ENCODE measurements at regions not wholly inside any gene's neighbourhood (a gene's known extent, or its start where the extent isn't known, plus 50 kb on each side); places are given as distances from the start of the nearest gene placed in this dataset.

- TF ChIP-seq, protein P1, sequence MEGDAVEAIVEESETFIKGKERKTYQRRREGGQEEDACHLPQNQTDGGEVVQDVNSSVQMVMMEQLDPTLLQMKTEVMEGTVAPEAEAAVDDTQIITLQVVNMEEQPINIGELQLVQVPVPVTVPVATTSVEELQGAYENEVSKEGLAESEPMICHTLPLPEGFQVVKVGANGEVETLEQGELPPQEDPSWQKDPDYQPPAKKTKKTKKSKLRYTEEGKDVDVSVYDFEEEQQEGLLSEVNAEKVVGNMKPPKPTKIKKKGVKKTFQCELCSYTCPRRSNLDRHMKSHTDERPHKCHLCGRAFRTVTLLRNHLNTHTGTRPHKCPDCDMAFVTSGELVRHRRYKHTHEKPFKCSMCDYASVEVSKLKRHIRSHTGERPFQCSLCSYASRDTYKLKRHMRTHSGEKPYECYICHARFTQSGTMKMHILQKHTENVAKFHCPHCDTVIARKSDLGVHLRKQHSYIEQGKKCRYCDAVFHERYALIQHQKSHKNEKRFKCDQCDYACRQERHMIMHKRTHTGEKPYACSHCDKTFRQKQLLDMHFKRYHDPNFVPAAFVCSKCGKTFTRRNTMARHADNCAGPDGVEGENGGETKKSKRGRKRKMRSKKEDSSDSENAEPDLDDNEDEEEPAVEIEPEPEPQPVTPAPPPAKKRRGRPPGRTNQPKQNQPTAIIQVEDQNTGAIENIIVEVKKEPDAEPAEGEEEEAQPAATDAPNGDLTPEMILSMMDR (IDR thresholded peaks at IDR 0.05), result no peak
- no peak for TF ChIP-seq POLR2A (IDR thresholded peaks at IDR 0.05)
- WGBS, 2 donors, result 61 to 70% methylated on average over 13 of the region's 13 CpGs
- Histone ChIP-seq H3K4me3 (replicated peaks in 1 of 3) (no peak overlapping the region), H3K4me1 (no peaks in the 10 kb centered on the region), H3K27me3 (no peaks in the 10 kb centered on the region), H3K9me3 (no peaks in the 10 kb centered on the region), H3K27ac (no peak overlapping the region), H3K36me3 (no peaks in the 10 kb centered on the region)
- DNase-seq, result no peak
- intact Hi-C loops (cut with DNase I), result no loop called here
Observed at GRCh38 chr16:60739737-60740683, 1296.2 kb downstream of the CDH8 start.

GRCh38 chr16:60731329-60732050, 1304.7 kb downstream of the CDH8 start:
- no peaks in the 10 kb centered on the region for H3K36me3 ChIP-seq
- H3K27ac ChIP-seq, result no peak overlapping the region
- no peaks in the 10 kb centered on the region for H3K27me3 ChIP-seq
- no peak for DNase-seq
- TF ChIP-seq POLR2A (IDR thresholded peaks at IDR 0.05), result no peak
- WGBS, 2 donors, result 61 to 67% methylated on average over 5 of the region's 5 CpGs
- intact Hi-C loops (cut with DNase I), result no loop called here
- H3K4me3 ChIP-seq (replicated peaks in 1 of 3), result no peak overlapping the region
- no peaks in the 10 kb centered on the region for H3K9me3 ChIP-seq
- no peaks in the 10 kb centered on the region for H3K4me1 ChIP-seq

GRCh38 chr16:60729051-60729450, 1307.2 kb downstream of the CDH8 start:
- H3K27me3 ChIP-seq, result no peaks in the 10 kb centered on the region
- intact Hi-C loops (cut with DNase I), result no loop called here
- no peak overlapping the region for H3K27ac ChIP-seq
- TF ChIP-seq, protein P1 (IDR thresholded peaks at IDR 0.05), result no peak
- TF ChIP-seq POLR2A (IDR thresholded peaks at IDR 0.05), result no peak
- H3K4me3 ChIP-seq (replicated peaks in 1 of 3), result no peak overlapping the region
- H3K9me3 ChIP-seq, result no peaks in the 10 kb centered on the region
- no peak for DNase-seq
- no peaks in the 10 kb centered on the region for H3K36me3 ChIP-seq
- no peaks in the 10 kb centered on the region for H3K4me1 ChIP-seq

- WGBS, 2 donors, result 83 to 89% methylated on average over 5 of the region's 5 CpGs
- Histone ChIP-seq H3K27ac (no peak overlapping the region), H3K9me3 (no peaks in the 10 kb centered on the region), H3K27me3 (no peaks in the 10 kb centered on the region), H3K4me3 (replicated peaks in 1 of 3) (no peak overlapping the region), H3K36me3 (no peaks in the 10 kb centered on the region), H3K4me1 (no peaks in the 10 kb centered on the region)
- no peak for DNase-seq
- no peak for TF ChIP-seq POLR2A (IDR thresholded peaks at IDR 0.05)
- TF ChIP-seq, protein P1 (IDR thresholded peaks at IDR 0.05), result no peak
- intact Hi-C loops (cut with DNase I), result no loop called here
Observed at GRCh38 chr16:60727851-60728250, 1308.4 kb downstream of the CDH8 start.

- no peak for DNase-seq
- H3K27me3 ChIP-seq, result no peaks in the 10 kb centered on the region
- no peaks in the 10 kb centered on the region for H3K4me1 ChIP-seq
- WGBS, 2 donors, result 91 to 94% methylated on average over 2 of the region's 2 CpGs
- H3K9me3 ChIP-seq, result no peaks in the 10 kb centered on the region
- no peaks in the 10 kb centered on the region for H3K36me3 ChIP-seq
- TF ChIP-seq, protein P1 (IDR thresholded peaks at IDR 0.05), result no peak
- no peak for TF ChIP-seq POLR2A (IDR thresholded peaks at IDR 0.05)
- no peak overlapping the region for H3K4me3 ChIP-seq (replicated peaks in 1 of 3)
- intact Hi-C loops (cut with DNase I), result no loop called here
- H3K27ac ChIP-seq, result no peak overlapping the region
Observed at GRCh38 chr16:60720060-60720459, 1316.2 kb downstream of the CDH8 start.
